WTC11 (cell line): ENCODE measurements at regions not wholly inside any gene's neighbourhood (a gene's known extent, or its start where the extent isn't known, plus 50 kb on each side); places are given as distances from the start of the nearest gene placed in this dataset.

Experiments
- ATAC-seq: fragments of 200-7000 bp; cut with Tn5 transposase; 2 replicates; pipeline ENCODE4 v1.10.0; 2021; ENCODE audit warnings: mild to moderate bottlenecking, moderate library complexity
- CTCF ChIA-PET: fragments of 300-600 bp; sonication (Branson Sonifier 250); formaldehyde crosslinking; loops from one replicate; lab custom pipeline; 2021; ENCODE audit warnings: antibody characterized with exemption; lab: Charles Lee
- POLR2A ChIA-PET: fragments of 350-600 bp; sonication (Branson Sonifier 250); formaldehyde crosslinking; loops from one replicate; lab custom pipeline; 2021; ENCODE audit warnings: antibody characterized with exemption; lab: Charles Lee
- DNase-seq: peaks from one replicate; pipeline ENCODE4 v3.0.0; 2021; ENCODE audit warnings: low spot score
- H3K27ac Mint-ChIP-seq: 2 replicates; pipeline ENCODE4 v1.8.0; 2021; ENCODE audit warnings: mixed read lengths
- H3K27me3 Mint-ChIP-seq: 2 replicates; pipeline ENCODE4 v1.8.0; 2021; ENCODE audit warnings: low read depth, mild to moderate bottlenecking, moderate library complexity, mixed read lengths
- H3K36me3 Mint-ChIP-seq: 2 replicates; pipeline ENCODE4 v1.8.0; 2021; ENCODE audit warnings: mixed read lengths
- H3K4me1 Mint-ChIP-seq: 2 replicates; pipeline ENCODE4 v1.8.0; 2022; ENCODE audit warnings: mixed read lengths
- H3K4me3 Mint-ChIP-seq: 2 replicates; pipeline ENCODE4 v1.8.0; 2021; ENCODE audit warnings: mild to moderate bottlenecking, moderate library complexity, mixed read lengths
- H3K9me3 Mint-ChIP-seq: 2 replicates; pipeline ENCODE4 v1.8.0; 2021; ENCODE audit warnings: mixed read lengths
- ESRRA ChIP-seq: sonication (generic); formaldehyde crosslinking; IDR thresholded peaks from 2 replicates; pipeline ENCODE4 v1.8.1; 2022; ENCODE audit warnings: mild to moderate bottlenecking, missing genetic modification reagents, borderline replicate concordance
- FOXP1 ChIP-seq: sonication (generic); formaldehyde crosslinking; IDR thresholded peaks from 2 replicates; pipeline ENCODE4 v1.8.0; 2022; ENCODE audit warnings: missing genetic modification reagents, mild to moderate bottlenecking, moderate library complexity, borderline replicate concordance
- GTF2I ChIP-seq: fragments of 250-450 bp; sonication (Bioruptor Pico); conservative IDR thresholded peaks from 2 replicates; pipeline ENCODE4 v1.4.0; 2021; ENCODE audit warnings: mild to moderate bottlenecking
- HMGA2 ChIP-seq: fragments of 250-450 bp; sonication (Bioruptor Pico); IDR thresholded peaks from 2 replicates; pipeline ENCODE4 v1.4.0; 2021; ENCODE audit warnings: mild to moderate bottlenecking, moderate library complexity
- KAT7 ChIP-seq: sonication (generic); formaldehyde crosslinking; IDR thresholded peaks from 2 replicates; pipeline ENCODE4 v1.8.1; 2023; ENCODE audit warnings: missing genetic modification reagents, mild to moderate bottlenecking, borderline replicate concordance
- NFATC4 ChIP-seq: fragments of 250-450 bp; sonication (Bioruptor Pico); IDR thresholded peaks from 2 replicates; pipeline ENCODE4 v1.9.0; 2021; ENCODE audit warnings: mild to moderate bottlenecking
- SMAD4 ChIP-seq: sonication (generic); formaldehyde crosslinking; IDR thresholded peaks from 2 replicates; pipeline ENCODE4 v1.8.0; 2022; ENCODE audit warnings: mild to moderate bottlenecking, missing genetic modification reagents
- ZBTB21 ChIP-seq: sonication (generic); formaldehyde crosslinking; IDR thresholded peaks from 2 replicates; pipeline ENCODE4 v1.8.1; 2023; ENCODE audit warnings: mild to moderate bottlenecking, missing genetic modification reagents, borderline replicate concordance
- ZNF219 ChIP-seq: sonication (generic); formaldehyde crosslinking; IDR thresholded peaks from 2 replicates; pipeline ENCODE4 v1.8.0; 2023; ENCODE audit warnings: missing genetic modification reagents, mild to moderate bottlenecking, borderline replicate concordance
- ZNF232 ChIP-seq: sonication (generic); formaldehyde crosslinking; IDR thresholded peaks from 2 replicates; pipeline ENCODE4 v1.8.0; 2022; ENCODE audit warnings: mild to moderate bottlenecking, missing genetic modification reagents
- ZNF396 ChIP-seq: fragments of 250-450 bp; sonication (Bioruptor Pico); IDR thresholded peaks from 2 replicates; pipeline ENCODE4 v1.8.0; 2021; ENCODE audit warnings: mild to moderate bottlenecking, moderate library complexity, borderline replicate concordance
- TF ChIP-seq, protein P1 (sequence below): sonication (generic); formaldehyde crosslinking; IDR thresholded peaks from 2 replicates; pipeline ENCODE4 v1.8.0; 2023; ENCODE audit warnings: missing genetic modification reagents, mild to moderate bottlenecking, borderline replicate concordance
- TF ChIP-seq, protein P2 (sequence below): sonication (generic); formaldehyde crosslinking; IDR thresholded peaks from 2 replicates; pipeline ENCODE4 v1.8.0; 2022; ENCODE audit warnings: mild to moderate bottlenecking, missing genetic modification reagents
- TF ChIP-seq, protein P3 (sequence below): fragments of 250-450 bp; sonication (Bioruptor Pico); IDR thresholded peaks from 2 replicates; pipeline ENCODE4 v1.9.0; 2021; ENCODE audit warnings: mild to moderate bottlenecking
- TF ChIP-seq, protein P4 (sequence below): sonication (generic); formaldehyde crosslinking; IDR thresholded peaks from 2 replicates; pipeline ENCODE4 v1.8.1; 2023; ENCODE audit warnings: mild to moderate bottlenecking, missing genetic modification reagents
- TF ChIP-seq, protein P5 (sequence below): fragments of 250-450 bp; sonication (Bioruptor Pico); IDR thresholded peaks from 2 replicates; pipeline ENCODE4 v1.9.0; 2021; ENCODE audit warnings: mild to moderate bottlenecking
- TF ChIP-seq, protein P6 (sequence below): sonication (generic); formaldehyde crosslinking; IDR thresholded peaks from 2 replicates; pipeline ENCODE4 v1.8.1; 2022; ENCODE audit warnings: low read depth, missing genetic modification reagents, borderline replicate concordance
- TF ChIP-seq, protein P7 (sequence below): sonication (generic); formaldehyde crosslinking; IDR thresholded peaks from 2 replicates; pipeline ENCODE4 v1.8.0; 2022; ENCODE audit warnings: mild to moderate bottlenecking, missing genetic modification reagents

DNA sequence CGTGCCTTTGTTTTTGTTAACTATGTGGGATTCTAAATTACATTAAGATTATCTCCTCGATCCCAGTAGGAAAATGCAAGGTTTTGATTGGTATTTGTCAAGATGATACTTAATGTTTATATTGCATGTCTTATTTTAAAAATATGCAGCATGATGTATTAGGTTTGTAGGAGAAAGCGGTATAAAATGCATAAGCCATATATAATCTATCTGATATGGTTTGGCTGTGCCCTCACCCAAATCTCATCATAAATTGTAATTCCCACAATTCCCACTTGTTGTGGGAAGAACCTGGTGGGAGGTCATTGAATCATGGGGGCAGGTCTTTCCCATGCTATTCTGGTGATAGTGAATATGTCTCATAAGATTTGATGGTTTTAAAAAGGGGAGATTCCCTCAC, 198.1 kb upstream of the NCAM2 start (continued):
- TF ChIP-seq ZNF396 (CRISPR knock-in tag) (no peak), KAT7 (no peak)
- TF ChIP-seq, all 79 proteins: peak for 0

DNA sequence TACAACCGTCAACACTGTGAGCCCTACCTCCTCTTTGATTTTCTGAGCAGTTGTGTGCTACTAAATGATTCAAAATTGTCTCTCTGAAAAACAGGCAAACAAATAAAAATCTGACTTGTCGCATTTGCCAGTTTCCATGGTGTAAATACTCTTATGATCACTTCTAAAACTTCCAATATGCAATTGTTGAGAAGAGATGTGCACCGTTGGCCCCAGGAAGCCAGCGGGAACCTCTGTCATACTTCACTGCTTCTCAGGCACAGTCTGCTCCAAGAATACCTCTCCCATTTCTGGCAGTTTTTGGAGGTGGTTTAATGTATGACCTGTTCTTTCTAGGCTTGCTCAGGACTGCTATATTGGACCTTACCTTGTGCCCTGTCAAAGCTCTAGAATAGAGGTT, 196.0 kb upstream of the NCAM2 start:
- POLR2A ChIA-PET = no interaction called here
- DNase-seq (no peak), ATAC-seq (no peak)
- Mint-ChIP-seq H3K27me3 (no peaks in the 10 kb centered on the region), H3K4me1 (peaks cover 5% of the 10 kb centered on the region)
- TF ChIP-seq ZNF219 (CRISPR knock-in tag) (no peak), SMAD4 (CRISPR knock-in tag) (no peak), GTF2I (no peak)
- TF ChIP-seq, all 79 proteins: peak for 0
- H3K27ac Mint-ChIP-seq = no peak overlapping the region
- peaks cover 7% of the 10 kb centered on the region; the same call in 1 of the 2 replicates for H3K9me3 Mint-ChIP-seq
- no peak overlapping the region for H3K4me3 Mint-ChIP-seq
- no peaks in the 10 kb centered on the region for H3K36me3 Mint-ChIP-seq
- CTCF ChIA-PET = interaction anchor here (1.2 kb wide), 1 partner anchor 74 kb away, joined by 5 read pairs; no protein-coding TSS in a partner anchor

DNA sequence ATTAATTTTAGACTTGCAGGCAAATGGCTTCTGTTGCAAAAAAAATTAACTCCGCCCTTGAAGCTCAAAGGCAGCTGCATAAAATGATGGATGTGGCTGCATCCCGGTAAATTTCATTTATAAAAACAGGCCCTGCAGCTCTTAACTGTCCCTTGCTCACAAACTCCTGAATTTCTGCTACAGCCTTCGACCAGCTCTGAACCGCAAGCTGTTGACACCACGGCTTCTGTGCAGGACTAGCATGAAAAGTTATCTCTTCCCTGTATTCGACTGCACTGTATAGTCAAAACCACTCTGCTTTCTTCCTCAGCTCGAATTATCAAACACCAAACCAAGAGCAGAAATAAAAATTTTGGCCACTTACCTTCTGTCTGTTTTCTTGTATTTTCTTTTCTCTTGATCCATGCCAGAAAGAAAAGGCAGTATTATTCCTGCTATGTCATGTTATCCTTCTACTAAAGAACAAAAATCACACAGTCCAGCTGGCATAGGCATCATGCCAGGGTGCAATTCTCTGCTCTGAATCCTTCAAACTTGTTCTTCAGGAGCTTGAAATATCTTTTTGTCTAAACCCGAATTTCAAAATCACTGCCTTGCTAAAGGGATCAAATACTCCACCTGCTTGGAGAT, 195.5 kb upstream of the NCAM2 start:
- peak overlapping the region; percentile 38; the same call in 1 of the 2 replicates for H3K27ac Mint-ChIP-seq
- TF ChIP-seq, protein P1, sequence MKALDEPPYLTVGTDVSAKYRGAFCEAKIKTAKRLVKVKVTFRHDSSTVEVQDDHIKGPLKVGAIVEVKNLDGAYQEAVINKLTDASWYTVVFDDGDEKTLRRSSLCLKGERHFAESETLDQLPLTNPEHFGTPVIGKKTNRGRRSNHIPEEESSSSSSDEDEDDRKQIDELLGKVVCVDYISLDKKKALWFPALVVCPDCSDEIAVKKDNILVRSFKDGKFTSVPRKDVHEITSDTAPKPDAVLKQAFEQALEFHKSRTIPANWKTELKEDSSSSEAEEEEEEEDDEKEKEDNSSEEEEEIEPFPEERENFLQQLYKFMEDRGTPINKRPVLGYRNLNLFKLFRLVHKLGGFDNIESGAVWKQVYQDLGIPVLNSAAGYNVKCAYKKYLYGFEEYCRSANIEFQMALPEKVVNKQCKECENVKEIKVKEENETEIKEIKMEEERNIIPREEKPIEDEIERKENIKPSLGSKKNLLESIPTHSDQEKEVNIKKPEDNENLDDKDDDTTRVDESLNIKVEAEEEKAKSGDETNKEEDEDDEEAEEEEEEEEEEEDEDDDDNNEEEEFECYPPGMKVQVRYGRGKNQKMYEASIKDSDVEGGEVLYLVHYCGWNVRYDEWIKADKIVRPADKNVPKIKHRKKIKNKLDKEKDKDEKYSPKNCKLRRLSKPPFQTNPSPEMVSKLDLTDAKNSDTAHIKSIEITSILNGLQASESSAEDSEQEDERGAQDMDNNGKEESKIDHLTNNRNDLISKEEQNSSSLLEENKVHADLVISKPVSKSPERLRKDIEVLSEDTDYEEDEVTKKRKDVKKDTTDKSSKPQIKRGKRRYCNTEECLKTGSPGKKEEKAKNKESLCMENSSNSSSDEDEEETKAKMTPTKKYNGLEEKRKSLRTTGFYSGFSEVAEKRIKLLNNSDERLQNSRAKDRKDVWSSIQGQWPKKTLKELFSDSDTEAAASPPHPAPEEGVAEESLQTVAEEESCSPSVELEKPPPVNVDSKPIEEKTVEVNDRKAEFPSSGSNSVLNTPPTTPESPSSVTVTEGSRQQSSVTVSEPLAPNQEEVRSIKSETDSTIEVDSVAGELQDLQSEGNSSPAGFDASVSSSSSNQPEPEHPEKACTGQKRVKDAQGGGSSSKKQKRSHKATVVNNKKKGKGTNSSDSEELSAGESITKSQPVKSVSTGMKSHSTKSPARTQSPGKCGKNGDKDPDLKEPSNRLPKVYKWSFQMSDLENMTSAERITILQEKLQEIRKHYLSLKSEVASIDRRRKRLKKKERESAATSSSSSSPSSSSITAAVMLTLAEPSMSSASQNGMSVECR = no peak
- no peak for TF ChIP-seq ZNF232
- TF ChIP-seq, protein P2, sequence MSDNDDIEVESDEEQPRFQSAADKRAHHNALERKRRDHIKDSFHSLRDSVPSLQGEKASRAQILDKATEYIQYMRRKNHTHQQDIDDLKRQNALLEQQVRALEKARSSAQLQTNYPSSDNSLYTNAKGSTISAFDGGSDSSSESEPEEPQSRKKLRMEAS = no peak
- no peak for TF ChIP-seq SMAD4 (CRISPR knock-in tag)
- TF ChIP-seq FOXP1 = no peak
- TF ChIP-seq NFATC4 = no peak
- no peak for TF ChIP-seq HMGA2 (CRISPR knock-in tag)
- TF ChIP-seq, protein P3, sequence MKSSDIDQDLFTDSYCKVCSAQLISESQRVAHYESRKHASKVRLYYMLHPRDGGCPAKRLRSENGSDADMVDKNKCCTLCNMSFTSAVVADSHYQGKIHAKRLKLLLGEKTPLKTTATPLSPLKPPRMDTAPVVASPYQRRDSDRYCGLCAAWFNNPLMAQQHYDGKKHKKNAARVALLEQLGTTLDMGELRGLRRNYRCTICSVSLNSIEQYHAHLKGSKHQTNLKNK (CRISPR knock-in tag) = no peak
- TF ChIP-seq ESRRA = no peak
- TF ChIP-seq, protein P4, sequence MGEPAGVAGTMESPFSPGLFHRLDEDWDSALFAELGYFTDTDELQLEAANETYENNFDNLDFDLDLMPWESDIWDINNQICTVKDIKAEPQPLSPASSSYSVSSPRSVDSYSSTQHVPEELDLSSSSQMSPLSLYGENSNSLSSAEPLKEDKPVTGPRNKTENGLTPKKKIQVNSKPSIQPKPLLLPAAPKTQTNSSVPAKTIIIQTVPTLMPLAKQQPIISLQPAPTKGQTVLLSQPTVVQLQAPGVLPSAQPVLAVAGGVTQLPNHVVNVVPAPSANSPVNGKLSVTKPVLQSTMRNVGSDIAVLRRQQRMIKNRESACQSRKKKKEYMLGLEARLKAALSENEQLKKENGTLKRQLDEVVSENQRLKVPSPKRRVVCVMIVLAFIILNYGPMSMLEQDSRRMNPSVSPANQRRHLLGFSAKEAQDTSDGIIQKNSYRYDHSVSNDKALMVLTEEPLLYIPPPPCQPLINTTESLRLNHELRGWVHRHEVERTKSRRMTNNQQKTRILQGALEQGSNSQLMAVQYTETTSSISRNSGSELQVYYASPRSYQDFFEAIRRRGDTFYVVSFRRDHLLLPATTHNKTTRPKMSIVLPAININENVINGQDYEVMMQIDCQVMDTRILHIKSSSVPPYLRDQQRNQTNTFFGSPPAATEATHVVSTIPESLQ (CRISPR knock-in tag) = no peak
- TF ChIP-seq, protein P5, sequence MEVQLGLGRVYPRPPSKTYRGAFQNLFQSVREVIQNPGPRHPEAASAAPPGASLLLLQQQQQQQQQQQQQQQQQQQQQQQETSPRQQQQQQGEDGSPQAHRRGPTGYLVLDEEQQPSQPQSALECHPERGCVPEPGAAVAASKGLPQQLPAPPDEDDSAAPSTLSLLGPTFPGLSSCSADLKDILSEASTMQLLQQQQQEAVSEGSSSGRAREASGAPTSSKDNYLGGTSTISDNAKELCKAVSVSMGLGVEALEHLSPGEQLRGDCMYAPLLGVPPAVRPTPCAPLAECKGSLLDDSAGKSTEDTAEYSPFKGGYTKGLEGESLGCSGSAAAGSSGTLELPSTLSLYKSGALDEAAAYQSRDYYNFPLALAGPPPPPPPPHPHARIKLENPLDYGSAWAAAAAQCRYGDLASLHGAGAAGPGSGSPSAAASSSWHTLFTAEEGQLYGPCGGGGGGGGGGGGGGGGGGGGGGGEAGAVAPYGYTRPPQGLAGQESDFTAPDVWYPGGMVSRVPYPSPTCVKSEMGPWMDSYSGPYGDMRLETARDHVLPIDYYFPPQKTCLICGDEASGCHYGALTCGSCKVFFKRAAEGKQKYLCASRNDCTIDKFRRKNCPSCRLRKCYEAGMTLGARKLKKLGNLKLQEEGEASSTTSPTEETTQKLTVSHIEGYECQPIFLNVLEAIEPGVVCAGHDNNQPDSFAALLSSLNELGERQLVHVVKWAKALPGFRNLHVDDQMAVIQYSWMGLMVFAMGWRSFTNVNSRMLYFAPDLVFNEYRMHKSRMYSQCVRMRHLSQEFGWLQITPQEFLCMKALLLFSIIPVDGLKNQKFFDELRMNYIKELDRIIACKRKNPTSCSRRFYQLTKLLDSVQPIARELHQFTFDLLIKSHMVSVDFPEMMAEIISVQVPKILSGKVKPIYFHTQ (CRISPR knock-in tag) = no peak
- TF ChIP-seq ZBTB21 (CRISPR knock-in tag) = no peak
- TF ChIP-seq, protein P6, sequence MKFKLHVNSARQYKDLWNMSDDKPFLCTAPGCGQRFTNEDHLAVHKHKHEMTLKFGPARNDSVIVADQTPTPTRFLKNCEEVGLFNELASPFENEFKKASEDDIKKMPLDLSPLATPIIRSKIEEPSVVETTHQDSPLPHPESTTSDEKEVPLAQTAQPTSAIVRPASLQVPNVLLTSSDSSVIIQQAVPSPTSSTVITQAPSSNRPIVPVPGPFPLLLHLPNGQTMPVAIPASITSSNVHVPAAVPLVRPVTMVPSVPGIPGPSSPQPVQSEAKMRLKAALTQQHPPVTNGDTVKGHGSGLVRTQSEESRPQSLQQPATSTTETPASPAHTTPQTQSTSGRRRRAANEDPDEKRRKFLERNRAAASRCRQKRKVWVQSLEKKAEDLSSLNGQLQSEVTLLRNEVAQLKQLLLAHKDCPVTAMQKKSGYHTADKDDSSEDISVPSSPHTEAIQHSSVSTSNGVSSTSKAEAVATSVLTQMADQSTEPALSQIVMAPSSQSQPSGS (CRISPR knock-in tag) = no peak
- TF ChIP-seq, protein P7, sequence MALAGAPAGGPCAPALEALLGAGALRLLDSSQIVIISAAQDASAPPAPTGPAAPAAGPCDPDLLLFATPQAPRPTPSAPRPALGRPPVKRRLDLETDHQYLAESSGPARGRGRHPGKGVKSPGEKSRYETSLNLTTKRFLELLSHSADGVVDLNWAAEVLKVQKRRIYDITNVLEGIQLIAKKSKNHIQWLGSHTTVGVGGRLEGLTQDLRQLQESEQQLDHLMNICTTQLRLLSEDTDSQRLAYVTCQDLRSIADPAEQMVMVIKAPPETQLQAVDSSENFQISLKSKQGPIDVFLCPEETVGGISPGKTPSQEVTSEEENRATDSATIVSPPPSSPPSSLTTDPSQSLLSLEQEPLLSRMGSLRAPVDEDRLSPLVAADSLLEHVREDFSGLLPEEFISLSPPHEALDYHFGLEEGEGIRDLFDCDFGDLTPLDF = no peak
- no peaks in the 10 kb centered on the region for H3K36me3 Mint-ChIP-seq
- no peak overlapping the region for H3K4me3 Mint-ChIP-seq
- H3K27me3 Mint-ChIP-seq = no peaks in the 10 kb centered on the region
- no peak for ATAC-seq
- POLR2A ChIA-PET = no interaction called here
- CTCF ChIA-PET = interaction anchor here (1.2 kb wide), 1 partner anchor 74 kb away, joined by 5 read pairs; no protein-coding TSS in a partner anchor
- H3K9me3 Mint-ChIP-seq = peaks cover 7% of the 10 kb centered on the region; the same call in 1 of the 2 replicates
- no peak for DNase-seq
- peaks cover 5% of the 10 kb centered on the region for H3K4me1 Mint-ChIP-seq
